ENCODE measurements at regions not wholly inside any gene's neighbourhood (a gene's known extent, or its start where the extent isn't known, plus 50 kb on each side); places are given as distances from the start of the nearest gene placed in this dataset.

- H3K4me3 Mint-ChIP-seq: no peak overlapping the region
- no peak for TF ChIP-seq CTCF (IDR thresholded peaks at IDR 0.05)
- ATAC-seq (no peak), DNase-seq (no peak)
- H3K27ac Mint-ChIP-seq: no peak overlapping the region
- no peaks in the 10 kb centered on the region for H3K36me3 Mint-ChIP-seq (ENCODE audit: low read depth)
- H3K27me3 Mint-ChIP-seq: no peaks in the 10 kb centered on the region
- H3K4me1 Mint-ChIP-seq (ENCODE audit: low read depth): no peaks in the 10 kb centered on the region
- no peaks in the 10 kb centered on the region for H3K9me3 Mint-ChIP-seq
- intact Hi-C loops (cut with micrococcal nuclease): no loop called here
- ChIA-PET CTCF (no interaction called here), POLR2A (no interaction called here)
Measured at GRCh38 chr2:155157711-155158110, 459.2 kb downstream of the KCNJ3 start.

- intact Hi-C loops (cut with micrococcal nuclease): no loop called here
- Mint-ChIP-seq H3K27ac (no peak overlapping the region), H3K4me3 (no peak overlapping the region), H3K9me3 (no peaks in the 10 kb centered on the region), H3K27me3 (no peaks in the 10 kb centered on the region), H3K4me1 (ENCODE audit: low read depth) (no peaks in the 10 kb centered on the region), H3K36me3 (ENCODE audit: low read depth) (no peaks in the 10 kb centered on the region)
- TF ChIP-seq CTCF (IDR thresholded peaks at IDR 0.05): no peak
- POLR2A ChIA-PET: no interaction called here
- CTCF ChIA-PET: no interaction called here
- ATAC-seq (no peak), DNase-seq (no peak)
Measured at GRCh38 chr2:155157065-155157464, 458.6 kb downstream of the KCNJ3 start.

GRCh38 chr2:155151945-155152344 lies 453.4 kb downstream of the KCNJ3 start:
- no peaks in the 10 kb centered on the region for H3K36me3 Mint-ChIP-seq (ENCODE audit: low read depth)
- intact Hi-C loops (cut with micrococcal nuclease): no loop called here
- TF ChIP-seq CTCF (IDR thresholded peaks at IDR 0.05): no peak
- no peak overlapping the region for H3K27ac Mint-ChIP-seq
- no peak for ATAC-seq
- no peaks in the 10 kb centered on the region for H3K27me3 Mint-ChIP-seq
- no peak overlapping the region for H3K4me3 Mint-ChIP-seq
- no peaks in the 10 kb centered on the region for H3K4me1 Mint-ChIP-seq (ENCODE audit: low read depth)
- no peaks in the 10 kb centered on the region for H3K9me3 Mint-ChIP-seq
- ChIA-PET POLR2A (no interaction called here), CTCF (no interaction called here)
- DNase-seq: no peak

- H3K4me1 Mint-ChIP-seq (ENCODE audit: low read depth): no peaks in the 10 kb centered on the region
- DNase-seq: no peak
- POLR2A ChIA-PET: no interaction called here
- CTCF ChIA-PET: no interaction called here
- ATAC-seq: no peak
- intact Hi-C loops (cut with micrococcal nuclease): no loop called here
- no peak overlapping the region for H3K4me3 Mint-ChIP-seq
- no peak overlapping the region for H3K27ac Mint-ChIP-seq
- H3K9me3 Mint-ChIP-seq: no peaks in the 10 kb centered on the region
- no peaks in the 10 kb centered on the region for H3K36me3 Mint-ChIP-seq (ENCODE audit: low read depth)
- H3K27me3 Mint-ChIP-seq: no peaks in the 10 kb centered on the region
- TF ChIP-seq CTCF (IDR thresholded peaks at IDR 0.05): no peak
Measured at GRCh38 chr2:155151472-155151871, 453.0 kb downstream of the KCNJ3 start.

GRCh38 chr2:155145758-155146229 lies 447.3 kb downstream of the KCNJ3 start:
- POLR2A ChIA-PET: no interaction called here
- H3K27me3 Mint-ChIP-seq: no peaks in the 10 kb centered on the region
- DNase-seq (no peak), ATAC-seq (no peak)
- CTCF ChIA-PET: no interaction called here
- no peaks in the 10 kb centered on the region for H3K4me1 Mint-ChIP-seq (ENCODE audit: low read depth)
- H3K27ac Mint-ChIP-seq: no peak overlapping the region
- H3K9me3 Mint-ChIP-seq: no peaks in the 10 kb centered on the region
- no peak for TF ChIP-seq CTCF (IDR thresholded peaks at IDR 0.05)
- H3K4me3 Mint-ChIP-seq: no peak overlapping the region
- H3K36me3 Mint-ChIP-seq (ENCODE audit: low read depth): no peaks in the 10 kb centered on the region
- intact Hi-C loops (cut with micrococcal nuclease): no loop called here
